WTC11 (cell line): ENCODE measurements at regions not wholly inside any gene's neighbourhood (a gene's known extent, or its start where the extent isn't known, plus 50 kb on each side); places are given as distances from the start of the nearest gene placed in this dataset.

Source experiments
- ATAC-seq: fragments of 200-7000 bp; cut with Tn5 transposase; 2 replicates; pipeline ENCODE4 v1.10.0; 2021; ENCODE audit warnings: mild to moderate bottlenecking, moderate library complexity
- CTCF ChIA-PET: fragments of 300-600 bp; sonication (Branson Sonifier 250); formaldehyde crosslinking; loops from one replicate; lab custom pipeline; 2021; ENCODE audit warnings: antibody characterized with exemption; lab: Charles Lee
- POLR2A ChIA-PET: fragments of 350-600 bp; sonication (Branson Sonifier 250); formaldehyde crosslinking; loops from one replicate; lab custom pipeline; 2021; ENCODE audit warnings: antibody characterized with exemption; lab: Charles Lee
- DNase-seq: peaks from one replicate; pipeline ENCODE4 v3.0.0; 2021; ENCODE audit warnings: low spot score
- H3K27ac Mint-ChIP-seq: 2 replicates; pipeline ENCODE4 v1.8.0; 2021; ENCODE audit warnings: mixed read lengths
- H3K27me3 Mint-ChIP-seq: 2 replicates; pipeline ENCODE4 v1.8.0; 2021; ENCODE audit warnings: low read depth, mild to moderate bottlenecking, moderate library complexity, mixed read lengths
- H3K36me3 Mint-ChIP-seq: 2 replicates; pipeline ENCODE4 v1.8.0; 2021; ENCODE audit warnings: mixed read lengths
- H3K4me1 Mint-ChIP-seq: 2 replicates; pipeline ENCODE4 v1.8.0; 2022; ENCODE audit warnings: mixed read lengths
- H3K4me3 Mint-ChIP-seq: 2 replicates; pipeline ENCODE4 v1.8.0; 2021; ENCODE audit warnings: mild to moderate bottlenecking, moderate library complexity, mixed read lengths
- H3K9me3 Mint-ChIP-seq: 2 replicates; pipeline ENCODE4 v1.8.0; 2021; ENCODE audit warnings: mixed read lengths
- ATF3 ChIP-seq: sonication (generic); formaldehyde crosslinking; conservative IDR thresholded peaks from 2 replicates; pipeline ENCODE4 v1.8.1; 2022; ENCODE audit warnings: mild to moderate bottlenecking, missing genetic modification reagents
- CREB1 ChIP-seq: sonication (generic); formaldehyde crosslinking; IDR thresholded peaks from 2 replicates; pipeline ENCODE4 v1.8.0; 2023; ENCODE audit warnings: mild to moderate bottlenecking, missing genetic modification reagents
- HMGA2 ChIP-seq: fragments of 250-450 bp; sonication (Bioruptor Pico); IDR thresholded peaks from 2 replicates; pipeline ENCODE4 v1.4.0; 2021; ENCODE audit warnings: mild to moderate bottlenecking, moderate library complexity
- IRF1 ChIP-seq: sonication (generic); formaldehyde crosslinking; IDR thresholded peaks from 2 replicates; pipeline ENCODE4 v1.8.0; 2023; ENCODE audit warnings: missing genetic modification reagents
- JAZF1 ChIP-seq: fragments of 250-450 bp; sonication (Bioruptor Pico); IDR thresholded peaks from 2 replicates; pipeline ENCODE4 v1.9.0; 2021; ENCODE audit warnings: moderate library complexity, mild to moderate bottlenecking, inconsistent platforms
- OVOL2 ChIP-seq: fragments of 250-450 bp; sonication (Bioruptor Pico); IDR thresholded peaks from 2 replicates; pipeline ENCODE4 v1.9.0; 2021; ENCODE audit warnings: mild to moderate bottlenecking, borderline replicate concordance
- SMAD3 ChIP-seq: sonication (generic); formaldehyde crosslinking; IDR thresholded peaks from 2 replicates; pipeline ENCODE4 v1.8.0; 2022; ENCODE audit warnings: missing genetic modification reagents, mild to moderate bottlenecking, borderline replicate concordance
- STAT6 ChIP-seq: sonication (generic); formaldehyde crosslinking; conservative IDR thresholded peaks from 2 replicates; pipeline ENCODE4 v1.8.1; 2023; ENCODE audit warnings: mild to moderate bottlenecking, low read depth, missing genetic modification reagents, moderate library complexity
- TEAD4 ChIP-seq: sonication (generic); formaldehyde crosslinking; IDR thresholded peaks from 2 replicates; pipeline ENCODE4 v1.8.0; 2022; ENCODE audit warnings: mild to moderate bottlenecking, missing genetic modification reagents
- USF2 ChIP-seq: sonication (generic); formaldehyde crosslinking; IDR thresholded peaks from 2 replicates; pipeline ENCODE4 v1.8.1; 2023; ENCODE audit warnings: mild to moderate bottlenecking, missing genetic modification reagents, moderate library complexity
- ZBTB43 ChIP-seq: sonication (generic); formaldehyde crosslinking; IDR thresholded peaks from 2 replicates; pipeline ENCODE4 v1.8.1; 2023; ENCODE audit warnings: mild to moderate bottlenecking, missing genetic modification reagents
- ZNF281 ChIP-seq: sonication (generic); formaldehyde crosslinking; IDR thresholded peaks from 2 replicates; pipeline ENCODE4 v1.8.0; 2023; ENCODE audit warnings: mild to moderate bottlenecking, missing genetic modification reagents
- ZSCAN18 ChIP-seq: fragments of 250-450 bp; sonication (Bioruptor Pico); IDR thresholded peaks from 2 replicates; pipeline ENCODE4 v2.1.2; 2022; ENCODE audit warnings: mild to moderate bottlenecking, moderate library complexity

- H3K9me3 Mint-ChIP-seq: peaks cover 3% of the 10 kb centered on the region; the same call in 1 of the 2 replicates
- peaks cover 12% of the 10 kb centered on the region for H3K4me1 Mint-ChIP-seq
- ATAC-seq (no peak), DNase-seq (no peak)
- ChIA-PET POLR2A (no interaction called here), CTCF (no interaction called here)
- H3K36me3 Mint-ChIP-seq: no peaks in the 10 kb centered on the region
- no peak overlapping the region for H3K27ac Mint-ChIP-seq
- TF ChIP-seq ZNF281 (CRISPR knock-in tag) (no peak), CREB1 (CRISPR knock-in tag) (no peak), ATF3 (CRISPR knock-in tag) (no peak), OVOL2 (no peak), TEAD4 (CRISPR knock-in tag) (no peak), USF2 (CRISPR knock-in tag) (no peak), ZSCAN18 (CRISPR knock-in tag) (no peak), IRF1 (CRISPR knock-in tag) (no peak), HMGA2 (CRISPR knock-in tag) (no peak), STAT6 (CRISPR knock-in tag) (no peak), JAZF1 (no peak), ZBTB43 (CRISPR knock-in tag) (no peak)
- no peaks in the 10 kb centered on the region for H3K27me3 Mint-ChIP-seq
- H3K4me3 Mint-ChIP-seq: no peak overlapping the region
Measured at GRCh38 chr21:39016740-39017315, 166.4 kb downstream of the PSMG1 start.

- ChIA-PET POLR2A (no interaction called here), CTCF (no interaction called here)
- TF ChIP-seq SMAD3 (CRISPR knock-in tag): no peak
- H3K9me3 Mint-ChIP-seq: peaks cover 3% of the 10 kb centered on the region; the same call in 1 of the 2 replicates
- DNase-seq (no peak), ATAC-seq (no peak)
- H3K27ac Mint-ChIP-seq: no peak overlapping the region
- H3K4me1 Mint-ChIP-seq: no peaks in the 10 kb centered on the region
- H3K4me3 Mint-ChIP-seq: no peak overlapping the region
- no peaks in the 10 kb centered on the region for H3K27me3 Mint-ChIP-seq
- no peaks in the 10 kb centered on the region for H3K36me3 Mint-ChIP-seq
Measured at GRCh38 chr21:39014747-39015146, 168.5 kb downstream of the PSMG1 start.
